ENCODE measurements at regions not wholly inside any gene's neighbourhood (a gene's known extent, or its start where the extent isn't known, plus 50 kb on each side); places are given as distances from the start of the nearest gene placed in this dataset.

- TF ChIP-seq EZH2 (IDR thresholded peaks at IDR 0.05) (no peak), POLR2AphosphoS5 (IDR thresholded peaks at IDR 0.05; ENCODE audit: borderline replicate concordance, low read depth, low read length) (no peak), FOXP2 (optimal IDR thresholded peaks at IDR 0.05; ENCODE audit: control extremely low read depth, extremely low read length, insufficient read depth) (no peak)
These were observed 167.2 kb upstream of the PTBP2 start for GRCh38 chr1:96554364-96554763.

Data from SK-N-MC (cell line).